GM23248 (cell line): ENCODE measurements at regions not wholly inside any gene's neighbourhood (a gene's known extent, or its start where the extent isn't known, plus 50 kb on each side); places are given as distances from the start of the nearest gene placed in this dataset.
A peak's percentile ranks its signal among the peaks of the same experiment; 100 is the strongest.

Source experiments
- DNase-seq: peaks from one replicate; pipeline ENCODE4 v3.0.0-alpha.2; 2015
- H2AFZ ChIP-seq: fragments of 200-600 bp; sonication (generic); 2 replicates; pipeline ENCODE4 v1.6.1; 2016; ENCODE audit warnings: antibody characterized with exemption
- H3F3A ChIP-seq: fragments of 200-600 bp; sonication (generic); 2 replicates; pipeline ENCODE4 v1.6.1; 2016; ENCODE audit warnings: mild to moderate bottlenecking, antibody characterized with exemption, mixed run types; ENCODE audit not compliant: insufficient read depth
- H3K27ac ChIP-seq: fragments of 200-600 bp; sonication (generic); 2 replicates; pipeline ENCODE4 v1.5.1; 2016; ENCODE audit warnings: mild to moderate bottlenecking
- H3K27me3 ChIP-seq: fragments of 200-600 bp; sonication (generic); replicated peaks from 2 replicates; pipeline ENCODE4 v1.6.1; 2016; ENCODE audit warnings: mild to moderate bottlenecking; ENCODE audit not compliant: insufficient read depth
- H3K36me3 ChIP-seq: fragments of 200-600 bp; sonication (generic); 2 replicates; pipeline ENCODE4 v1.6.1; 2016; ENCODE audit warnings: low read depth, mild to moderate bottlenecking
- H3K4me1 ChIP-seq: fragments of 200-600 bp; sonication (generic); 2 replicates; pipeline ENCODE4 v1.6.1; 2016; ENCODE audit warnings: mild to moderate bottlenecking; ENCODE audit not compliant: insufficient read depth
- H3K4me2 ChIP-seq: fragments of 200-600 bp; sonication (generic); one replicate; pipeline ENCODE4 v1.6.1; 2016; ENCODE audit warnings: mild to moderate bottlenecking; ENCODE audit not compliant: unreplicated experiment
- H3K4me3 ChIP-seq: fragments of 200-600 bp; sonication (generic); 2 replicates; pipeline ENCODE4 v1.5.1; 2016; ENCODE audit warnings: mild to moderate bottlenecking
- H3K79me2 ChIP-seq: fragments of 200-600 bp; sonication (generic); 2 replicates; pipeline ENCODE4 v1.6.1; 2016; ENCODE audit warnings: mild to moderate bottlenecking; ENCODE audit not compliant: insufficient read depth
- H3K9ac ChIP-seq: fragments of 200-600 bp; sonication (generic); 2 replicates; pipeline ENCODE4 v1.6.1; 2016; ENCODE audit warnings: mild to moderate bottlenecking
- H3K9me2 ChIP-seq: fragments of 200-600 bp; sonication (generic); 2 replicates; pipeline ENCODE4 v1.6.1; 2016; ENCODE audit warnings: mixed run types, mild to moderate bottlenecking, moderate library complexity; ENCODE audit not compliant: insufficient read depth
- H3K9me3 ChIP-seq: fragments of 200-600 bp; sonication (generic); one replicate; pipeline ENCODE4 v1.6.1; 2017; ENCODE audit warnings: low read depth
- H4K20me1 ChIP-seq: fragments of 200-600 bp; sonication (generic); 2 replicates; pipeline ENCODE4 v1.6.0; 2016; ENCODE audit not compliant: insufficient read depth
- EZH2 ChIP-seq: fragments of 200-600 bp; sonication (generic); IDR thresholded peaks from 2 replicates; pipeline ENCODE4 v1.6.1; 2018; ENCODE audit warnings: antibody characterized with exemption, mild to moderate bottlenecking; ENCODE audit not compliant: insufficient read depth, poor library complexity, severe bottlenecking
- EZH2phosphoT487 ChIP-seq: fragments of 200-600 bp; sonication (generic); IDR thresholded peaks from 2 replicates; pipeline ENCODE4 v1.6.1; 2018; ENCODE audit warnings: antibody characterized with exemption, moderate library complexity, mild to moderate bottlenecking, low read depth; ENCODE audit not compliant: insufficient read depth
- WGBS, 2 experiments: methylation state at CpG; one replicate each; pipeline ENCODE4 v1.1.6; 2015 to 2017; ENCODE audit warnings: low lambda C conversion rate in 2 of 2, low coverage in 1 of 2; ENCODE audit errors: missing lambda C conversion rate in 2 of 2; 5-methylcytosine and 5-hydroxymethylcytosine counted together
- in situ Hi-C: fragments of 300-500 bp; cut with MboI; formaldehyde crosslinking; loops from 2 replicates; pipeline ENCODE4 v1.15.0; 2020

DNA sequence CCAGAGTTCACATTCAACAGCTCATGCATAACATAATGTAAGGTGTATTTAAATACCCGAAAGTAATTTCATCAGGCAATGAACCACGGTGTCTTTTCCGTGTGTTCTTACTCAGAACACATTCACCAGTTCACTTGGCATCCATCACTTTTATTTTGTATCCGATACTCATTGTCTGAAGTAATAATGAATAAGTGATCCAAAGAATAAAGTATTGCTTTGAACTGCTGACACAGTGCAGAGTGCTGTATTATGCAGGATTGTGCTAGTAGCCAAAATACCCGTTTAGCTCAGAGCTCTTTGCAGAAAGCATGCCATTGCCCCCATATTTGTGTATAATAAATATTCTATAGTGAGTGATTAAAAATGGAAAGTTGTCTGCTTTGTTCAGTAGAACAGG is 460.9 kb upstream of the KCNMB2 start:
- Histone ChIP-seq H3K27ac (no peak overlapping the region), H3K9ac (no peak overlapping the region), H3F3A (no peaks in the 10 kb centered on the region; the same call in 1 of the 2 replicates), H3K4me1 (peaks cover 10% of the 10 kb centered on the region), H3K36me3 (no peaks in the 10 kb centered on the region), H2AFZ (no peak overlapping the region), H3K9me3 (no peaks in the 10 kb centered on the region), H3K9me2 (no peaks in the 10 kb centered on the region), H4K20me1 (no peaks in the 10 kb centered on the region), H3K79me2 (no peaks in the 10 kb centered on the region), H3K4me2 (no peak overlapping the region), H3K4me3 (no peak overlapping the region), H3K27me3 (no peaks in the 10 kb centered on the region)
- in situ Hi-C loops: no loop called here
- TF ChIP-seq EZH2 (no peak), EZH2phosphoT487 (no peak)
- 61 to 64% methylated on average over 5 of the region's 5 CpGs for WGBS, 2 experiments
- no peak for DNase-seq

DNA sequence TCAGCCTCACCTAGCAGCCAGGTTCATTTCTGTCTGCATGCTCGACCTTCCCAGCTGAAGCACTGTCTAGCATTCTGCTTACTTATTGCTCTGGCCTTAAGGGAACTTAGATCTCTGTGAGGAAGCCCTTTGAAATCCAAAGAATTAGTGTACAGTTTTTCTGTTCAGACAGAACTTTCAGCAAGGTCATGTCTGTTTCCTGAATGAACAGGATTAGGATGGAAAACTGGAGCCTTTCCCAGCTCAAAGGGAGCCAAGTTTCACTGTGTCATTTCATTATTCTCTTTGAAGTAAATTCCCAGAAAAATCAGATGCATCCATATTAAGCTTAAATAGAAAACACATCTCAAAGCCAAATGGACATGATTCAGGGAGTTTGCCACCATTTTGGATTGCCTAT is 457.3 kb upstream of the KCNMB2 start:
- in situ Hi-C loops: no loop called here
- TF ChIP-seq EZH2phosphoT487: no peak
- no peak for TF ChIP-seq EZH2
- Histone ChIP-seq H3K4me1 (peaks cover 10% of the 10 kb centered on the region), H2AFZ (peak overlapping the region; percentile 45), H3K36me3 (no peaks in the 10 kb centered on the region), H3K27me3 (no peaks in the 10 kb centered on the region), H3K27ac (no peak overlapping the region), H3K9me2 (no peaks in the 10 kb centered on the region), H4K20me1 (no peaks in the 10 kb centered on the region), H3F3A (no peaks in the 10 kb centered on the region; the same call in 1 of the 2 replicates), H3K4me3 (no peak overlapping the region), H3K9me3 (no peaks in the 10 kb centered on the region), H3K9ac (no peak overlapping the region), H3K4me2 (no peak overlapping the region), H3K79me2 (no peaks in the 10 kb centered on the region)
- 5 to 11% methylated on average over 1 of the region's 1 CpG for WGBS, 2 experiments
- peak; percentile 42 for DNase-seq

- Histone ChIP-seq H3K9me3 (no peaks in the 10 kb centered on the region), H3K36me3 (no peaks in the 10 kb centered on the region), H3K27me3 (no peaks in the 10 kb centered on the region), H3F3A (no peaks in the 10 kb centered on the region; the same call in 1 of the 2 replicates), H3K9me2 (no peaks in the 10 kb centered on the region), H3K27ac (no peak overlapping the region), H3K4me3 (no peak overlapping the region), H4K20me1 (no peaks in the 10 kb centered on the region), H3K4me2 (no peak overlapping the region), H3K9ac (no peak overlapping the region), H3K4me1 (peaks cover 16% of the 10 kb centered on the region), H2AFZ (no peak overlapping the region), H3K79me2 (no peaks in the 10 kb centered on the region)
- TF ChIP-seq EZH2phosphoT487: no peak
- TF ChIP-seq EZH2: no peak
- no peak for DNase-seq
- WGBS, 2 experiments: 57 to 79% methylated on average over 1 of the region's 1 CpG
- in situ Hi-C loops: no loop called here
Observed at GRCh38 chr3:178079966-178080365, 456.3 kb upstream of the KCNMB2 start.

GRCh38 chr3:178082326-178082906 is 453.8 kb upstream of the KCNMB2 start:
- in situ Hi-C loops: no loop called here

More at GRCh38 chr3:178082326-178082906, 453.8 kb upstream of the KCNMB2 start:
- H3K4me3 ChIP-seq: no peak overlapping the region
- H3F3A ChIP-seq: no peaks in the 10 kb centered on the region; the same call in 1 of the 2 replicates
- no peaks in the 10 kb centered on the region for H4K20me1 ChIP-seq
- H2AFZ ChIP-seq: no peak overlapping the region
- no peaks in the 10 kb centered on the region for H3K27me3 ChIP-seq
- peaks cover 17% of the 10 kb centered on the region for H3K4me1 ChIP-seq
- H3K4me2 ChIP-seq: no peak overlapping the region
- no peaks in the 10 kb centered on the region for H3K9me3 ChIP-seq
- 95 to 96% methylated on average over 4 of the region's 4 CpGs for WGBS, 2 experiments
- no peak overlapping the region for H3K9ac ChIP-seq
- H3K36me3 ChIP-seq: no peaks in the 10 kb centered on the region
- H3K9me2 ChIP-seq: no peaks in the 10 kb centered on the region
- no peak for DNase-seq
- TF ChIP-seq EZH2phosphoT487 (no peak), EZH2 (no peak)
- H3K27ac ChIP-seq: no peak overlapping the region
- no peaks in the 10 kb centered on the region for H3K79me2 ChIP-seq
